OCI-LY7 (cell line): ENCODE measurements at regions not wholly inside any gene's neighbourhood (a gene's known extent, or its start where the extent isn't known, plus 50 kb on each side); places are given as distances from the start of the nearest gene placed in this dataset.

ENCODE experiments used
- BruUV-seq: library from RNA; stranded (reverse); fragments of 400-500 nt; replicated peaks from 2 replicates; lab custom pipeline; 2021; lab: Mats Ljungman, UMichigan
- CTCF ChIA-PET: fragments of 300-600 bp; sonication (Branson Sonifier 250); formaldehyde crosslinking; loops from one replicate; lab custom pipeline; 2022; ENCODE audit warnings: antibody characterized with exemption; ENCODE audit not compliant: unreplicated experiment; lab: Charles Lee
- POLR2A ChIA-PET: fragments of 300-600 bp; sonication (Branson Sonifier 250); formaldehyde crosslinking; loops from one replicate; lab custom pipeline; 2022; ENCODE audit warnings: antibody characterized with exemption; lab: Charles Lee
- DNase-seq: peaks from one replicate; pipeline ENCODE4 v3.0.0-alpha.2; 2015; ENCODE audit warnings: low spot score
- H2AFZ ChIP-seq: fragments of 200-600 bp; sonication (generic), shearing (Covaris generic); 2 replicates; pipeline ENCODE4 v1.6.1; 2014; ENCODE audit warnings: mild to moderate bottlenecking, antibody characterized with exemption, low read length, moderate library complexity
- H3K27ac ChIP-seq: fragments of 200-600 bp; sonication (generic); 2 replicates; pipeline ENCODE4 v1.5.1; 2014; ENCODE audit warnings: mixed run types, low read depth, mild to moderate bottlenecking, moderate library complexity, low read length, inconsistent platforms; ENCODE audit not compliant: poor library complexity, severe bottlenecking
- H3K36me3 ChIP-seq: fragments of 200-600 bp; sonication (generic); 2 replicates; pipeline ENCODE4 v1.6.1; 2014; ENCODE audit warnings: mild to moderate bottlenecking, antibody characterized with exemption, low read length, moderate library complexity, mixed read lengths; ENCODE audit not compliant: insufficient read depth
- H3K4me1 ChIP-seq: fragments of 200-600 bp; sonication (generic); 2 replicates; pipeline ENCODE4 v1.5.1; 2014; ENCODE audit warnings: mild to moderate bottlenecking, low read length; ENCODE audit not compliant: insufficient read depth, poor library complexity, severe bottlenecking
- H3K4me2 ChIP-seq: fragments of 200-600 bp; sonication (generic); 2 replicates; pipeline ENCODE4 v1.6.1; 2014; ENCODE audit warnings: mild to moderate bottlenecking, low read length
- H3K4me3 ChIP-seq: fragments of 200-600 bp; sonication (generic); 2 replicates; pipeline ENCODE4 v1.5.1; 2014; ENCODE audit warnings: mild to moderate bottlenecking, low read depth, low read length; ENCODE audit not compliant: poor library complexity, severe bottlenecking
- H3K79me2 ChIP-seq: fragments of 200-600 bp; sonication (generic); 2 replicates; pipeline ENCODE4 v1.6.1; 2016; ENCODE audit warnings: low read depth, mild to moderate bottlenecking, low read length, moderate library complexity, mixed read lengths; ENCODE audit not compliant: insufficient read depth
- H3K9me2 ChIP-seq: fragments of 200-600 bp; sonication (generic); 2 replicates; pipeline ENCODE4 v1.6.1; 2016; ENCODE audit warnings: mild to moderate bottlenecking, low read length, mixed read lengths; ENCODE audit not compliant: insufficient read depth
- H3K9me3 ChIP-seq: fragments of 200-600 bp; sonication (generic); 2 replicates; pipeline ENCODE4 v1.6.1; 2014; ENCODE audit warnings: mild to moderate bottlenecking, mixed run types, low read length, mixed read lengths
- H4K20me1 ChIP-seq: fragments of 200-600 bp; sonication (generic); 2 replicates; pipeline ENCODE4 v1.6.1; 2014; ENCODE audit warnings: mild to moderate bottlenecking, antibody characterized with exemption, low read length, moderate library complexity, mixed read lengths; ENCODE audit not compliant: insufficient read depth
- CTCF ChIP-seq: fragments of 200-600 bp; sonication (generic); conservative IDR thresholded peaks from 2 replicates; pipeline ENCODE4 v1.5.1; 2014; ENCODE audit warnings: mild to moderate bottlenecking, antibody characterized with exemption, low read length, moderate library complexity, mixed read lengths
- EZH2phosphoT487 ChIP-seq: fragments of 200-600 bp; sonication (generic); IDR thresholded peaks from 2 replicates; pipeline ENCODE4 v1.6.1; 2018; ENCODE audit warnings: low read depth, borderline replicate concordance, mild to moderate bottlenecking, mixed run types, antibody characterized with exemption, low read length, moderate library complexity, mixed read lengths
- intact Hi-C: fragments of 100-400 bp; cut with micrococcal nuclease; formaldehyde crosslinking; loops from one replicate; pipeline ENCODE4 v1.10.0; 2022; ENCODE audit not compliant: unreplicated experiment

- Histone ChIP-seq H3K27ac (no peak overlapping the region), H3K36me3 (no peaks in the 10 kb centered on the region), H3K4me1 (no peaks in the 10 kb centered on the region), H3K9me3 (no peaks in the 10 kb centered on the region), H3K79me2 (no peaks in the 10 kb centered on the region), H2AFZ (no peak overlapping the region), H3K4me3 (no peak overlapping the region), H3K4me2 (no peak overlapping the region), H3K9me2 (no peaks in the 10 kb centered on the region), H4K20me1 (no peaks in the 10 kb centered on the region)
- ChIA-PET POLR2A (interaction anchor here (0.6 to 1.8 kb wide), 4 partner anchors 8 to 157 kb away, joined by 3 to 5 read pairs (median 3); no protein-coding TSS in a partner anchor), CTCF (no interaction called here)
- DNase-seq, result no peak
- intact Hi-C loops, result no loop called here
- no TSS peak for BruUV-seq
- TF ChIP-seq CTCF (no peak), EZH2phosphoT487 (no peak)
Observed at GRCh38 chr11:111019871-111020670, 225.5 kb upstream of the POU2AF2 start.

- H3K9me2 ChIP-seq, result no peaks in the 10 kb centered on the region
- no peak for TF ChIP-seq EZH2phosphoT487
- no peak for TF ChIP-seq CTCF
- no peak overlapping the region for H3K27ac ChIP-seq
- DNase-seq, result no peak
- BruUV-seq, result no TSS peak
- CTCF ChIA-PET, result no interaction called here
- no peaks in the 10 kb centered on the region for H4K20me1 ChIP-seq
- no peak overlapping the region for H3K4me2 ChIP-seq
- H3K36me3 ChIP-seq, result no peaks in the 10 kb centered on the region
- H3K4me3 ChIP-seq, result no peak overlapping the region
- H2AFZ ChIP-seq, result no peak overlapping the region
- no peaks in the 10 kb centered on the region for H3K9me3 ChIP-seq
- peaks cover 3% of the 10 kb centered on the region for H3K4me1 ChIP-seq
- H3K79me2 ChIP-seq, result no peaks in the 10 kb centered on the region
- POLR2A ChIA-PET, result interaction anchor here (0.7 kb wide), 1 partner anchor 157 kb away, joined by 3 read pairs; no protein-coding TSS in a partner anchor
- intact Hi-C loops, result no loop called here
Observed at GRCh38 chr11:111019451-111019850, 226.1 kb upstream of the POU2AF2 start.

GRCh38 chr11:111018566-111018965 is 227.0 kb upstream of the POU2AF2 start:
- intact Hi-C loops, result no loop called here
- TF ChIP-seq CTCF (no peak), EZH2phosphoT487 (no peak)

More at GRCh38 chr11:111018566-111018965, 227.0 kb upstream of the POU2AF2 start:
- no peaks in the 10 kb centered on the region for H3K79me2 ChIP-seq
- no peak overlapping the region for H3K4me3 ChIP-seq
- no peaks in the 10 kb centered on the region for H3K9me2 ChIP-seq
- ChIA-PET POLR2A (interaction anchor here (0.7 kb wide), 1 partner anchor 70 kb away, joined by 3 read pairs; no protein-coding TSS in a partner anchor), CTCF (no interaction called here)
- H4K20me1 ChIP-seq, result no peaks in the 10 kb centered on the region
- BruUV-seq, result no TSS peak
- no peak for DNase-seq
- H3K36me3 ChIP-seq, result no peaks in the 10 kb centered on the region
- no peak overlapping the region for H3K27ac ChIP-seq
- H3K4me1 ChIP-seq, result peaks cover 3% of the 10 kb centered on the region
- no peak overlapping the region for H2AFZ ChIP-seq
- H3K9me3 ChIP-seq, result no peaks in the 10 kb centered on the region
- H3K4me2 ChIP-seq, result no peak overlapping the region
